GM12878 (cell line): ENCODE measurements at regions not wholly inside any gene's neighbourhood (a gene's known extent, or its start where the extent isn't known, plus 50 kb on each side); places are given as distances from the start of the nearest gene placed in this dataset.

Experiments
- CEBPB ChIP-seq, 2 experiments: fragments of 150-350 bp in 1 of 2; IDR thresholded peaks; 2 replicates each; pipeline ENCODE4 v1.6.1; 2012 to 2014; ENCODE audit warnings: low read depth in 2 of 2, low read length in 2 of 2, borderline replicate concordance in 1 of 2, inconsistent platforms in 1 of 2
- CTCF ChIP-seq, 3 experiments: IDR thresholded peaks in 2 of 3; conservative IDR thresholded peaks in 1 of 3; 2 replicates each; pipeline ENCODE4 v1.5.1; 2011; ENCODE audit warnings: low read depth in 3 of 3, low read length in 3 of 3, mild to moderate bottlenecking in 3 of 3, control low read depth in 2 of 3, moderate library complexity in 2 of 3, inconsistent platforms in 1 of 3, mixed read lengths in 1 of 3; ENCODE audit not compliant: control insufficient read depth in 2 of 3, insufficient read depth in 1 of 3; ENCODE audit errors: extremely low read depth in 1 of 3
- E4F1 ChIP-seq: fragments of 450-650 bp; IDR thresholded peaks from 2 replicates; pipeline ENCODE4 v1.6.1; 2018; ENCODE audit warnings: borderline replicate concordance, mild to moderate bottlenecking; ENCODE audit not compliant: partially characterized antibody
- MAX ChIP-seq: IDR thresholded peaks from 2 replicates; pipeline ENCODE4 v1.6.1; 2012; ENCODE audit warnings: low read depth, low read length, improper control_type of control experiment
- POLR2A ChIP-seq: IDR thresholded peaks from 2 replicates; pipeline ENCODE4 v1.6.1; 2011; ENCODE audit warnings: low read depth, mild to moderate bottlenecking, low read length
- SUZ12 ChIP-seq: fragments of 200-600 bp; sonication (generic); IDR thresholded peaks from one replicate; pipeline ENCODE4 v1.6.1; 2018; ENCODE audit warnings: antibody characterized with exemption, mild to moderate bottlenecking; ENCODE audit not compliant: unreplicated experiment

- TF ChIP-seq CEBPB (IDR thresholded peaks at IDR 0.05; ENCODE audit: borderline replicate concordance in 1 of 2, low read depth in 2 of 2, low read length in 2 of 2) = no peak
- TF ChIP-seq E4F1 = no peak
- no peak for TF ChIP-seq CTCF (IDR thresholded peaks at IDR 0.05 in 2 of 3, conservative IDR thresholded peaks at IDR 0.05 in 1 of 3; ENCODE audit: control insufficient read depth in 2 of 3, extremely low read depth in 1 of 3, insufficient read depth in 1 of 3, low read depth in 3 of 3, low read length in 3 of 3)
- TF ChIP-seq POLR2A = no peak
- TF ChIP-seq MAX = no peak
- no peak for TF ChIP-seq SUZ12
These were observed 810.2 kb downstream of the EFNA5 start for GRCh38 chr5:106860398-106861044.
